Putamen (tissue), 1 donor: ENCODE measurements at regions not wholly inside any gene's neighbourhood (a gene's known extent, or its start where the extent isn't known, plus 50 kb on each side); places are given as distances from the start of the nearest gene placed in this dataset.
A peak's percentile ranks its signal among the peaks of the same experiment; 100 is the strongest.

ENCODE experiments used
- DNase-seq: peaks from one replicate; pipeline ENCODE4 v3.0.0-alpha.2; 2016; ENCODE audit warnings: low spot score

DNA sequence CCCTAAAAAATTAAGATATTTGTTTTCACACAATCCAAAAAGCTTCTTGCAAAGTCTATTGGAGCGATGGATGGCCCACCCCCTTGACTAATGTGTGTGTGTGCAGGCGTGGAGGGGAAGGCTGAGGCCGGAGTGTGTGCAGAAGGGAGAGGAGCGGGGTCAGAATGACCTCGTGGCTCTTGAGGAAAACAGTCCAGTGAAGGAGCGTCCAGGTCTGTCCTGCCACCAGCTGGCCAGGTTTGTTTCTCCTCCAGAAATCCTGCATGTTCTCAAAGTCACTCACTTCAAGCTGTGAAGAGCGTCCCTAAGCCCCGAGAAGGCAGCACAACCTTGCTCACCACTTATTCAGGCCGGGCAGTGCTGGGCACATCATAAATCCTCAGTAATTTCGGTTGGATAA lies 69.5 kb upstream of the SSX2IP start:
- no peak for DNase-seq

DNA sequence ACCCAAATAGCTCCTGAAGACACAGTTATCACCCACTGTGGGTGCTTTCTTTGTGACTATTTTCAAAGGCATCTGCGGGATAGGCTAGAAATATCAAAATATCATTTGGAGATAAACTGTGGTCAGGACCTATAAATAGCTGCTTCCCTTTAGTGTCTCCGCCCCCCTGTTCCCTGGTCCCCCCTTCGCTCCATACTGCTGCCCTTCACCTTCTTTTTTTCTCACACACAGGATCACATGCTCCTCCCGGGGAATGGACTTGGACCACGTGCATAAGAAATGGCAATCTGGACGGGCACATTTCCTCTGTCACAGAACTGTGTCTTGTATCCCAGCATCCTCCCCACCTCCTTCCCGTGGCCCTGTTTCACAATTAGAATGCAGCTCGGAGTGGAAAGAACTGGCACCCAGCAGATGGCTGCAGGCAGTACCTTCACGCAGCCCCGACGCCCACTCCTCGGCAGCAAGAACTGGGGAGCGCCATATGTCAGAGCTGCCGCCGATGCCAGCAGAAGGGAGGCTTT lies 68.8 kb upstream of the SSX2IP start:
- no peak for DNase-seq

DNA sequence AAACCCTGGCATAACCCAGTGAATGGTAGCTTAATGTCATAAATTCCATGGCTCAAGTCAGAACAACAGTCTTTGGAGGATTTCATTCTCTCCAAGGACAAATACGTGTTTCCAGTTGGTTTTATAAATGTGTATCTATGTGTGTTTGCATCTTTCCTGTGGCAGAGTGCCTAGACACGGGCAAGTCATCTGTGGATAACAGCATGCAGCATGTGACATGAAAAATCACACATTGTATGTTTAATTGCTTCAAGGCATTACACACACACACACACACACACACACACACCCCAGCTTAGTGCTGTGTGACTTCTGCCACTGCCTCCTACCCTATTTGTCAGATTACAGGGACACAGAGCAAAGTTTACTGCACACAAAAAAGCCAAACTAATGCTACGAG lies 68.2 kb upstream of the SSX2IP start:
- no peak for DNase-seq

DNA sequence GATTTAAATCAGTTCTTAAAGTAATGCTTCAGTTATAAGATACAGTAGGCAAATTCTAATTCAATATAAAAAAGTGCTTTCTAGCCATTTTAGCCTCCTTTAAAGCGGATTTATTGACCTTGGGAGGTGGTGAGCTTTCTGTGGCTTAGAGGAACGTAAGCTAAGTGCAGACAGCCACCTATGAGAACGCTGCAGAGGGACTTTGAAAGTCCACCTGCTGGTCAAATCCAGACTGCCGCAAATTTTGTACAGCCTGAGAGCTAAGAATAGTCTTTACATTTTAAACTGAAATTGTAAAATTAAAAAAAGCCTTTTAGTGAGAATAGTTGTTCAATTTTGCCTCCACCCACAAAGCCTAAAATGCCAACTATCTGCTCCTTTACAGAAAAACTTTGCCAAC lies 67.0 kb upstream of the SSX2IP start:
- DNase-seq = no peak

DNA sequence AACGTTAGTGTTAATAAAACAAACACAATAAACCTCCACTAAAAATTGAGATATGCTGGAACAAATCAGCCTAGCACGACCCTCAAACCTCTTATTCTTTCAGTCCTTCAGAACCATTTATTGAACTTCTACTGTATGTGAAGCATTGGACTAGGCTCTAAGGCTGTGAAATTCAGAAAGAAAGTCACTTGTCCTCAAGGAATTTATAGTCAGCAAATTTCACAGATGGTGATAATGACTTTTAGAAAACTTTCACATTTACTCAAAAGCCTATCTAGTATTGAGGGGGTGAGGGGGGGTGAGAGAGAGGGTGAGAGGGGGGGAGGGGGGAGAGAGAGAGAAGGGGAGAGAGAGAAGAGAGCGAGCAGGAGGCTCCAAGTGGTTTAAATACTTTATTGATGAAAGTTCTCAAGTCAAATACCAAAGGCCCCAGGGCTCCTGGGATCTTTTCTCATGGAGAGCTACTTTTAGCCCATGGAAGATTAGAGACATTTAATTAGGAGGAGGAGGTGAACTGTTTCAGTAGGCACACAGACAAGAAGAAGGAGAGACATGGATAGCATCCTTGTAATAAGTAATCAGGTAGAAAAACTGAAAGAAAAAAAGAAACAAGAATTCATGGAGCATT lies 66.3 kb upstream of the SSX2IP start:
- DNase-seq = no peak

DNA sequence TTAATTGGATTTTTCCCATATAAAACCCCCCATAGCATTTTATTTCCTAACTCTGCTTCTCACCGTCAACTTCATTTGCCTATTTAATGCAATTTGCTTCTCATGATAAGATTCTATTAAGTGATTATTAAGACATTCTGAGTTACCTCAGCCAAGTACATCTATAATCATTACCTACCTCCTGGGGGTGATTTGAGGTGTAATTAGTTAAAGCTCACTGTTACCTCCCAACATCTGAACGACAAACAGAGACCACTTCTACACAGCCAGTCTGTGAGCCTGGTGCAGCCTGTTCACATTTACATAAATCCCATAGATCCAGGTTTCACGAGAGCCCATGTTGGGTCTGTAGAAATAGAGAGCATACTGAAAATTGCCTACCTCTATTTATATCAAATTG lies 65.7 kb upstream of the SSX2IP start:
- no peak for DNase-seq

DNA sequence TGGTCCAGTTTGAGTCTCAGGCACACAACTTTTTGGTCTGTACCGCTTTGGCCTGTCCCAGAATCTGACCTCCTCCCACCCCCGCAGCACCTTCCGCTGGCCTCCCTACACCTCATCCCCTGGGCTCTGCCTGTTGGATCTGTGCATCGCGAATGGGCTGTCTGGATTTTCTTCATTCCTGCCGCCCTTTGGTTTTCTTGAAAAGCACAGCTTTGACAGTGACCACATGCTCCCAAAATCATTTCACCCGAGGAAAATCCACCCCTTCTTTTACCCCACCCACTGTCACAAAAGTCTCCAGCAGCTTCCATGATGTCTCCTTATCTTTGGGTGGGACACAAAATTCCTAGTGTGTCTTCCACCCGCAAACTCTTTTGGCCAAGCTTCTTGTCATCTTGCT lies 65.0 kb upstream of the SSX2IP start:
- no peak for DNase-seq

DNA sequence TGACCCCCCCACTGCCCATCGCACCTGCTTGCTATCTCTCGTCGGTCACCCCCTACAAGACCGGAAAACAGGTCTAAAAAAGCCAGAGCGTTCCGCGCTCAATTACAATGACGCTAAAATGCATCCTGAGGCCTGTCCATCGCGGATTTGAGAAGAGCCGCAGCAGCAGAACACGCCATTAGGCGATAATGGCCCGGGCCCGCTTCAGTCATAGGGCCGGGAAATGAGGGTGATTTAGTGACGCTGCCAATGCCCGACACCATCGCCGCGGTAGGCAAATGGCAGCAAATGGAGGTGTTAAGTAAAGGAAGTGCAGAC lies 64.1 kb upstream of the SSX2IP start:
- DNase-seq = no peak

DNA sequence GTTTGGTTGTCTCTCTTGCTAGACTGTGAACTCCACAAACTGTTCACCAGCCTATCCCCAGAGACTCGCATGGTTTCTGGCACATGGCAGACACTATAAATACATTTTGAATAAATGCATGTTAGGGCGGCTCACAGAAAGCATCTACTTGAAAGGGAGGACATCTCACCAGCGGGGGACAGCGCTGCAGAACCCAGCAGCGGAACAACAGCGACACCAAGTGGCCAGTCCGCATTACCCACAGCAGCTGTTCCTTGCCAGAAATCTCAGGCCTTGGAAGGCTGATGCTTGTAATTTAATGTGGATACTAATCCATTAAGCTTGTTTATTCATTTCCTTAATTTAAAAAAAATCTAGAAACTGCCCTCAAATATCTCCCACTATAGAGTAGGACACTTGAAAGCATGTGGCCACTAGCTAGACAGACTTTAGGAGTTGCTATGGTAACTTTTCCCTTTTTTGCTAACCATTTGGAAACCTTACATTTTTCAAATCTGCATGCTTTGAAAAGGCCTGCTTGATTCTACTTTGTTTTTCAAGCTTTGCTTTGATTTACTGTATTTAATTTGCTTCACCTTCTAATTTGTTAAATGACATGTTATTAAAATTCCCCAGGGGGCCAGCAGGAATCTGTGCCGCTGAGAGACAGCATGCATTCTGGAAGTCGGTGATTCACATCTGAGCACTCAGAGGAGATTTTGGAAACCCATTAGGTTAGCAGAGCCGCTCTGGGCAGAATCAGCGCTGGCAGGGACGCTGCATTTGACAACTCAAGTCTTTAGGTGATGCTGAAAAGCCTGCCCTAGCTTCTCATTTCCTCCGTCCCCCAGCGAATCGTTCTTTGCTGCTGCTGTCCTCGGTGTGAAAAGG lies 63.5 kb upstream of the SSX2IP start:
- peak; percentile 85 for DNase-seq

DNA sequence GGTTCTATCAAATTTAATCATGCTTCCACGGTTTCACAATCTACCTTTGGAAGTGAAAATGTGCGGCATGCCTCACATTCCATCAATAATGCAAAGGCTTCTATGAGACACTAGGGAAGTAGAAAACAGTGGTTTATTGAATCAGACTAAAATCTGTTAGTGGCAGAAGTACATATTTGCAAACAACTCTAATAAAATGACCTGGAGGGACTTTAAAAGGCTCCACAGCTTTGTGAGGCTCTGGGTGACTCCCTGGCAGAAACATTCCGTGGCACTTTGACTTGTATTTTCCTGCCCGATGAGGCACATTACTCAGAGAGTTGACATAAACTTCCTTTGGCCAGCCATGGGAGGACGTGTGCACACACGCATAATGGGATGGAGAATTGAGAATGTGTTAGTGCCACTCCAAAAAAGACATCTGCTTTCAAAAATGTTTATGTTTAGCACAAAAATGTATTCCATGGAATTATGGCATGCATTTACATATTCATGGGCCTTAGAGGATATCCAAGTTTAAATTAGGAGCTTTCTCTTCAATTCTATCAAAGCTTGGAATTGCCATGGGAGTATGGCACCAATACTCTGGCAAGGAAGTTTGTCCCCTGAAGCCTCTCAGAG lies 60.0 kb upstream of the SSX2IP start:
- no peak for DNase-seq

DNA sequence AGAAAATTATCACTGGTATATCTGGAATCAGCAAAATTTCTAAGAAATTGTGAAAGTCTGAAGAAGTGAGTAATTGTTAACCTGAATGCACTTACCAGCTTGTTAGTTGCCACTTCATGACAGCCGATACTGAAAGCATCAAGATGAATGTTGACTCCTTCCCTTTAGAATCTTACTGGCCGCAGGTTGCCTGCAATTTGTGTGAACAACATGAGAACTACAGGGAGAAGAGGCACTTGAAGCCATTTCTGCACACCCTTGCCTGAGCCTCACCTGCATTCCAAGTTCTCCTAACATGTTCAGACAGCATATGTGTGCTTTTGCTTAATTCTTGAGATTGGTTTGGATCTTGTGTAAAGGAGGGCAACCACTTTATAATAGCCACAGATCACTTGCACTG lies 59.2 kb upstream of the SSX2IP start:
- no peak for DNase-seq

DNA sequence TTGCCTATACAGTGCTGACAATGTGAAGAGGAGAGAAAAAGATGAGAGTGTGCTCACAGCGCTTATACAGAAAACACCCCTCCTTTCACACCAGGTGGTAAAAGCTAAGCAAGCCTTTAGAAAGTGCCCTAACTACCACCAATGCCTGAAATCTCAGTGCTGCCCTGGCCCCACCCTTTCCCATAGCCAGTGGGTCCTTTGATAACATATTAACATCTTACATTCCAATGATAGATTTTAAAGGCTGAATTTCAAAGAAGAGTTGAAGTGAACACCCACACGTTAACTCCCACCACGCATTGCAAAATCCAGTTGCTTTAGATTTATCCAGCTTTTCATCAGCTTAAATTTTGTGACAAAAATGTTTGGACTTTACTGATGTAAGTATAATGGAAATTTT lies 58.1 kb upstream of the SSX2IP start:
- DNase-seq = peak; percentile 36

DNA sequence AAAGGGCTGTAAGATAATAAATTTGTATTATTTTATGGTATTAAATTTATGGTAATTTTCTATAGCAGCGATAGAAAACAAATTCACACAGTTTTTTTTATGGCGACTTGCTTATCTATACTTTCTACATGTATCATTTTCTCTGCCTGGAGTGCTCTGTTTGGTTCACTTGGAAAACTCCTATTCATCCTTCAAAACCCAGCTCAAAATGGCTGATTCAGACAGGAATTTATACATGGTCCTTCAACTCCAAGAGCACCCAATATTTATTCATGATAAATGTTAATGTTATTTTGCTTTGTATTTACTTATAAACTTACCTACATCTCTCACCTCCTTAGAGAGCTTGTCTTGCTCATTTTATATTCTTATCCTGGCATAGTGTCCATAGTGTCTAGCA lies 55.6 kb upstream of the SSX2IP start:
- DNase-seq = no peak

DNA sequence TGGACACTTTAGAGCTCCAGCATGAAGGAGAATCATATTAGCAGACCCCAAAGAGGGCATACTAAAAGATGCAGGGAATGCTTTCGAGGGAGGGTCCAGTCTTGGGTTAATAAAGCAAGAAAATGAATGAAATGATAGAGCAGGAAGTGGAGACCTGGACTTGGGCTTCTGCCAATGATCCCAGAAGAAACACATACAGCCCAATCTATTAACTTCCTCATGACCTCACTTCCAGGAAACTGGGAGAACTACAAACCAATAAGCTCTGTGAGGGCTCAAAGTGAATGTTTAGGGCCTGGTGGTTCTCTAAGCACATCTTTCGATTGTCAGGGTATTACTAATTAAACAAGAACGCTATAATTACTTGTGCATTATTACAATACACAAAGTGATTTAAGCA lies 53.6 kb upstream of the SSX2IP start:
- DNase-seq = no peak

DNA sequence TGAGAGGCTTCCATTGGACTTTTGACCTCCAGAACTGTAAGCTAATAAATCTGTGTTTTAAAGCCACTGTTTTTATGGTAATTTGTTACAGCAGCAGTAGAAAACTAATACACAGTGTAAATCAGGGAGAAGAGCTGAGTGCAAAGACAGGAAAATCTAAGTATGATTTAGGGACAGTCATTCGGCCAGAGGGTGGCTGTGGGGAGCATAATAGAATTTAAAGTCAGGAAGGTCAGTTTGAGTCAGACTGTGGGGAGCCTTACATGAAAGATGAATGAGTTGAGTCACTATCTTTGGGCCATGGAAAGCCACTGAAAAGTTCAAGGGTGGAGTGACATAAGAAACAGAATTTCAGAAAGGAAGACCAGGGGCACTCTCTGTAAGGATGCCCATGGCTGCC lies 52.4 kb upstream of the SSX2IP start:
- no peak for DNase-seq

DNA sequence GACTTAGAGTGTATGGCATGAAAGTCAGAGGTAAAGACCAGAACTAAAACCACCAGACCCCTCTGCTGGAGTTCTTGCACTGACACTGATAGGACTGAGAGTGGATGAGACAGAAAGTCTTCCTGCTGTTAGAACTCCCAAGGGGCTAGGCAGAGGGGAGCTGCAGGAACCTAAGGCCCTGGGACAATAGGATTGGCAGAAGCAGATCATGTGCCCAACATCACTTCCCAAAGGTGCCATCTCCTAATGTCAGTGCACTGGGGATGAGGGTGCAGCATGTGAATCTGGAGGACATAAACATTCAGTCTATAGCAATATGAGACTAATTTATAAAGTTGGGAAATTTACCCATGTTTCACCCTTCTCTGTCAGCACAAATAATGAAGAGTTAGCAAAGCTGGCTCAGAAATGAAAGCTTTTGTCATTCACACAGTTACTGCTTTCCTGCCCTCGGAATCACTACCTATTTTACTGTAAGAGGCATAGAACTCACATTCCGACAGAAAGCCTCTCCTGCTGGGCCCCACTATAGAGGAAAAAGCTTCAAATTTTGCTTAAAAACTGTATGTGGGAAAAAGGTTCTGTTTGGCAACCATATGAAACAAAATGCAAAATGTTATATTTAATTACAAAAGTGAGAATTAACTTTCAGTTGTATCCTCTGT lies 49.9 kb upstream of the SSX2IP start:
- DNase-seq = no peak
